K562 (cell line): ENCODE measurements at regions not wholly inside any gene's neighbourhood (a gene's known extent, or its start where the extent isn't known, plus 50 kb on each side); places are given as distances from the start of the nearest gene placed in this dataset.

Source experiments
- ATAC-seq: fragments of 200-7000 bp; cut with Tn5 transposase; 3 replicates; pipeline ENCODE4 v1.9.1; 2020; ENCODE audit warnings: moderate library complexity
- BruUV-seq: library from RNA; stranded (reverse); fragments of 400-500 nt; replicated peaks from 2 replicates; lab custom pipeline; 2021; lab: Mats Ljungman, UMichigan
- CTCF ChIA-PET: fragments of 300-600 bp; formaldehyde crosslinking; extraction: SDS; loops from one replicate; lab custom pipeline; 2021; ENCODE audit warnings: low intra/inter-chr PET ratio; lab: Yijun Ruan, JAX
- POLR2A ChIA-PET: fragments of 300-600, 350-650 bp; sonication (Branson Sonifier 250); formaldehyde crosslinking; extraction: SDS; loops from one replicate; lab custom pipeline; 2021; ENCODE audit warnings: antibody characterized with exemption, inconsistent platforms; lab: Yijun Ruan, JAX
- DNase-seq, 4 experiments: peaks; one replicate each; pipeline versions ENCODE4 v3.0.0 to v3.0.0-alpha.2; 2011 to 2018; ENCODE audit warnings: low spot score in 3 of 4, mixed read lengths in 3 of 4; ENCODE audit errors: extremely low read depth in 1 of 4
- FAIRE-seq: peaks from 2 replicates; lab custom pipeline; 2011; peaks lifted over from hg19 to GRCh38; lab: Jason Lieb, UNC
- H2AFZ ChIP-seq: 2 replicates; pipeline ENCODE4 v1.6.0; 2011; ENCODE audit warnings: low read depth, low read length, control low read depth, inconsistent platforms
- H3K27ac ChIP-seq: fragments of 200-600 bp; 3 replicates; pipeline ENCODE4 v1.8.0; 2011; ENCODE audit warnings: low read depth, mild to moderate bottlenecking, control low read depth, inconsistent platforms, low read length, moderate library complexity, mixed read lengths; ENCODE audit errors: extremely low read depth
- H3K27me3 ChIP-seq, 2 experiments: fragments of 300-600 bp in 1 of 2; 2 replicates in 1 of 2; 3 replicates in 1 of 2; pipeline versions ENCODE4 v1.6.0 to v1.8.0; 2011; ENCODE audit warnings: inconsistent platforms in 2 of 2, low read length in 2 of 2, mild to moderate bottlenecking in 1 of 2, mixed read lengths in 1 of 2, moderate library complexity in 1 of 2; ENCODE audit not compliant: control insufficient read depth in 2 of 2, insufficient read depth in 2 of 2
- H3K36me3 ChIP-seq: fragments of 300-600 bp; 3 replicates; pipeline ENCODE4 v1.8.0; 2011; ENCODE audit warnings: mild to moderate bottlenecking, low read length, inconsistent platforms; ENCODE audit not compliant: control insufficient read depth, insufficient read depth
- H3K4me1 ChIP-seq, 2 experiments: fragments of 200-600 bp in 1 of 2; replicated peaks in 1 of 2; 2 replicates in 1 of 2; 3 replicates in 1 of 2; pipeline versions ENCODE4 v1.5.1 to v1.8.0; 2011; ENCODE audit warnings: inconsistent platforms in 2 of 2, low read length in 2 of 2, mild to moderate bottlenecking in 1 of 2, mixed read lengths in 1 of 2, moderate library complexity in 1 of 2; ENCODE audit not compliant: control insufficient read depth in 2 of 2, insufficient read depth in 2 of 2
- H3K4me2 ChIP-seq: 2 replicates; pipeline ENCODE4 v1.6.1; 2011; ENCODE audit warnings: low read length, control low read depth, inconsistent platforms, mixed read lengths; ENCODE audit not compliant: insufficient read depth
- H3K4me3 ChIP-seq: fragments of 200-600 bp; sonication (generic), shearing (Covaris generic); 2 replicates; pipeline ENCODE4 v1.5.1; 2016; ENCODE audit warnings: control low read depth, inconsistent platforms
- H3K79me2 ChIP-seq: fragments of 200-600 bp; 3 replicates; pipeline ENCODE4 v1.8.0; 2011; ENCODE audit warnings: low read length, inconsistent platforms; ENCODE audit not compliant: control insufficient read depth, insufficient read depth
- H3K9ac ChIP-seq, 2 experiments: 2 replicates each; pipeline versions ENCODE4 v1.6.0 to v1.6.1; 2011; ENCODE audit warnings: low read depth in 2 of 2, low read length in 2 of 2, control low read depth in 1 of 2, inconsistent platforms in 1 of 2, mild to moderate bottlenecking in 1 of 2, mixed read lengths in 1 of 2; ENCODE audit not compliant: insufficient read depth in 1 of 2
- H3K9me1 ChIP-seq: one replicate; pipeline ENCODE4 v1.6.0; 2011; ENCODE audit warnings: inconsistent platforms, mild to moderate bottlenecking, low read length, moderate library complexity; ENCODE audit not compliant: control insufficient read depth, insufficient read depth
- H3K9me3 ChIP-seq: replicated peaks from 2 replicates; pipeline ENCODE4 v1.5.1; 2011; ENCODE audit warnings: low read depth, low read length, inconsistent platforms; ENCODE audit not compliant: control insufficient read depth, insufficient read depth
- H4K20me1 ChIP-seq: replicated peaks from 2 replicates; pipeline ENCODE4 v1.6.1; 2011; ENCODE audit warnings: low read length, inconsistent platforms, mixed read lengths; ENCODE audit not compliant: control insufficient read depth, insufficient read depth
- ARID2 ChIP-seq: fragments of 450-650 bp; IDR thresholded peaks from 2 replicates; pipeline ENCODE4 v1.6.1; 2017; ENCODE audit warnings: antibody characterized with exemption, mild to moderate bottlenecking
- E2F3 ChIP-seq: fragments of 250-450 bp; sonication (Bioruptor Pico); IDR thresholded peaks from 2 replicates; pipeline ENCODE4 v1.4.0; 2020; ENCODE audit warnings: mild to moderate bottlenecking
- HDGF ChIP-seq: fragments of 450-650 bp; IDR thresholded peaks from 2 replicates; pipeline ENCODE4 v1.6.1; 2016
- HNRNPK ChIP-seq: fragments of 200-400 bp; formaldehyde crosslinking; IDR thresholded peaks from one replicate; pipeline ENCODE4 v1.6.1; 2018; ENCODE audit warnings: mild to moderate bottlenecking, low read depth, low read length; ENCODE audit not compliant: poor library complexity, severe bottlenecking
- JUNB ChIP-seq: fragments of 450-650 bp; formaldehyde crosslinking; conservative IDR thresholded peaks from 2 replicates; pipeline ENCODE4 v1.4.0; 2020; ENCODE audit warnings: mild to moderate bottlenecking
- NR3C1 ChIP-seq: sonication (generic); formaldehyde crosslinking; IDR thresholded peaks from 2 replicates; pipeline ENCODE4 v1.8.1; 2022; ENCODE audit warnings: missing genetic modification reagents
- RBM17 ChIP-seq: fragments of 200-400 bp; formaldehyde crosslinking; IDR thresholded peaks from 2 replicates; pipeline ENCODE4 v1.6.1; 2017; ENCODE audit warnings: low read depth, mild to moderate bottlenecking, low read length, borderline replicate concordance
- SNIP1 ChIP-seq: fragments of 450-650 bp; IDR thresholded peaks from 2 replicates; pipeline ENCODE4 v1.7.1; 2017; ENCODE audit warnings: low read depth, mild to moderate bottlenecking
- TBP ChIP-seq: optimal IDR thresholded peaks from 2 replicates; pipeline ENCODE3; 2011; ENCODE audit warnings: low read depth, low read length, improper control_type of control experiment
- WGBS: fragments of 100-300 bp; shearing (Covaris generic); methylation state at CpG from one replicate; pipeline ENCODE4 v1.1.6; 2016; ENCODE audit warnings: low coverage, mixed read lengths; ENCODE audit not compliant: insufficient coverage; ENCODE audit errors: missing lambda C conversion rate; 5-methylcytosine and 5-hydroxymethylcytosine counted together
- in situ Hi-C: fragments of 300-500 bp; cut with MboI; formaldehyde crosslinking; loops from 4 replicates; pipeline ENCODE4 v1.15.0; 2018; ENCODE audit warnings: inconsistent platforms, mixed read lengths
- intact Hi-C: fragments of 100-400 bp; cut with micrococcal nuclease; formaldehyde crosslinking; loops from 2 replicates; pipeline ENCODE4 v1.14.2; 2022
- TF ChIP-seq, protein P1 (sequence below), 2 experiments: fragments of 250-450 bp in 1 of 2; fragments of 450-650 bp in 1 of 2; sonication (Bioruptor Pico) in 1 of 2; IDR thresholded peaks; 2 replicates each; pipeline versions ENCODE4 v1.6.1 to v1.8.0; 2016 to 2021; ENCODE audit warnings: mild to moderate bottlenecking in 2 of 2, moderate library complexity in 2 of 2, missing compliant biosample characterization in 1 of 2, missing genetic modification characterization in 1 of 2
- TF ChIP-seq, protein P2 (sequence below): fragments of 250-450 bp; sonication (Bioruptor Pico); IDR thresholded peaks from 2 replicates; pipeline ENCODE4 v1.5.0; 2021

DNA sequence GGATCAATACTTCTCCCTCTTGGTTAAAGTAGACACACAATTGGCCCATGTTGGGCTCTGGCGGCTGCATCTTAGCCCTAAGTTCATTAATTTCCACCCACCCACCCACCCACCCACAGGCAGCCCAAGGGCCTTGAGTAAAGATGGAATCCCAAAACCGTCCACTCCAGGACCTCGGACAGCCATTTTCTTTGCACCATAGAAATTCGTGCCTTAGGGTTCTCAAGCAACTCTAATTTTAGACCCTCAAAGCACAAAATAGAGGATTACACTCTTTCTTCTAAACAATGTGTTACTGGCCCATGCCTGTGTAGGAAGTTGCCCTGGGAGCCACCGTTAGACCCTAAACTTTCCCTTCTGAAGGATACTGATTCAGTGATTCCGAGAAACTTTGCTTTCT is 568.5 kb downstream of the IRX1 start:
- Histone ChIP-seq H3K27ac (no peak overlapping the region), H3K4me2 (no peak overlapping the region), H4K20me1 (no peaks in the 10 kb centered on the region), H3K36me3 (no peaks in the 10 kb centered on the region), H3K4me3 (no peak overlapping the region), H2AFZ (no peak overlapping the region), H3K4me1 (no peaks in the 10 kb centered on the region), H3K9me3 (no peaks in the 10 kb centered on the region), H3K79me2 (no peaks in the 10 kb centered on the region), H3K27me3 (no peaks in the 10 kb centered on the region), H3K9ac (no peak overlapping the region), H3K9me1 (no peaks in the 10 kb centered on the region)
- TF ChIP-seq, protein P1, sequence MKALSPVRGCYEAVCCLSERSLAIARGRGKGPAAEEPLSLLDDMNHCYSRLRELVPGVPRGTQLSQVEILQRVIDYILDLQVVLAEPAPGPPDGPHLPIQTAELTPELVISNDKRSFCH (CRISPR knock-in tag; IDR thresholded peaks at IDR 0.05), result no peak
- TF ChIP-seq, protein P1 (tag; IDR thresholded peaks at IDR 0.05), result no peak
- no peak for ATAC-seq
- ChIA-PET POLR2A (no interaction called here), CTCF (no interaction called here)
- 0% methylated on average over 5 of the region's 6 CpGs for WGBS
- DNase-seq, result no peak
- intact Hi-C loops, result no loop called here
- no peak for FAIRE-seq
- no TSS peak for BruUV-seq
- in situ Hi-C loops, result no loop called here

DNA sequence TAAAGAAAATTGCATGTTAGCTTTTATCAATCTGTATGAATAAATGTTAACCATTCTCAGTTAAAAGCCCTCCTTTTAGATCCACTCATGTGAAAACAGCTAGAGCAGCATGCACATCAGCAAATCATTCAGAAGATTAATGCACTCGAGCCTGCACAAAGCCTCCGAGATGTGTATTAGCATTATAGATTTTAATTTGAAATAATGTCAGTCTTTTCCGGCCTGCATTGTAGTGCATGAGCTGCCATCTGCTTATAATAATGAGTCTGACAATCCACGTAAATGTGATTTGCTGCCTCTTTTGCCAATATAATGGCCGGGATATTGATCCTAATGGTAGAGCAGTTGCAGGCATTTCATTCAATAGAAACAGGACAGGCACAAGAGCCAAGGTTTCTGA is 585.1 kb downstream of the IRX1 start:
- Histone ChIP-seq H3K9me1 (no peaks in the 10 kb centered on the region), H3K9ac (no peak overlapping the region), H2AFZ (no peak overlapping the region), H3K4me3 (no peak overlapping the region), H3K4me1 (no peaks in the 10 kb centered on the region), H3K4me2 (no peak overlapping the region), H3K27ac (no peak overlapping the region), H3K27me3 (no peaks in the 10 kb centered on the region), H3K9me3 (no peaks in the 10 kb centered on the region), H4K20me1 (no peaks in the 10 kb centered on the region), H3K79me2 (no peaks in the 10 kb centered on the region), H3K36me3 (no peaks in the 10 kb centered on the region)
- in situ Hi-C loops (no loop called here), intact Hi-C loops (no loop called here)
- DNase-seq (no peak), ATAC-seq (no peak), FAIRE-seq (no peak)
- under 1% methylated on average over 5 of the region's 5 CpGs for WGBS
- BruUV-seq, result no TSS peak
- POLR2A ChIA-PET, result no interaction called here
- CTCF ChIA-PET, result no interaction called here
- TF ChIP-seq E2F3 (CRISPR knock-in tag) (no peak), NR3C1 (CRISPR knock-in tag) (no peak), HNRNPK (no peak), HDGF (no peak), RBM17 (no peak), TBP (no peak), SNIP1 (no peak), JUNB (no peak), ARID2 (no peak)
- TF ChIP-seq, protein P2, sequence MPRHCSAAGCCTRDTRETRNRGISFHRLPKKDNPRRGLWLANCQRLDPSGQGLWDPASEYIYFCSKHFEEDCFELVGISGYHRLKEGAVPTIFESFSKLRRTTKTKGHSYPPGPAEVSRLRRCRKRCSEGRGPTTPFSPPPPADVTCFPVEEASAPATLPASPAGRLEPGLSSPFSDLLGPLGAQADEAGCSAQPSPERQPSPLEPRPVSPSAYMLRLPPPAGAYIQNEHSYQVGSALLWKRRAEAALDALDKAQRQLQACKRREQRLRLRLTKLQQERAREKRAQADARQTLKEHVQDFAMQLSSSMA, result no peak
